ENCODE measurements at regions not wholly inside any gene's neighbourhood (a gene's known extent, or its start where the extent isn't known, plus 50 kb on each side); places are given as distances from the start of the nearest gene placed in this dataset.
A peak's percentile ranks its signal among the peaks of the same experiment; 100 is the strongest.
"Not testable (repeated sequence)": the region's sequence is repeated elsewhere in the genome, so short reads cannot be mapped to it uniquely, and the experiment has no call there.

GRCh38 chr1:14347186-14347585, 251.3 kb upstream of the KAZN start:
- DNase-seq (ENCODE audit: low read depth) = no peak

GRCh38 chr1:14347776-14348175, 250.7 kb upstream of the KAZN start:
- no peak for DNase-seq (ENCODE audit: low read depth)

GRCh38 chr1:14350197-14350596, 248.3 kb upstream of the KAZN start:
- DNase-seq (ENCODE audit: low read depth) = no peak

GRCh38 chr1:14352897-14353296, 245.6 kb upstream of the KAZN start:
- no peak for DNase-seq (ENCODE audit: low read depth)

- DNase-seq (ENCODE audit: low read depth) = not testable (repeated sequence)
These were observed 237.5 kb upstream of the KAZN start for GRCh38 chr1:14361005-14361404.

GRCh38 chr1:14362331-14362730, 236.2 kb upstream of the KAZN start:
- DNase-seq (ENCODE audit: low read depth) = no peak

GRCh38 chr1:14363036-14363590, 235.4 kb upstream of the KAZN start:
- no peak for DNase-seq (ENCODE audit: low read depth)

- DNase-seq (ENCODE audit: low read depth) = no peak
These were observed 234.6 kb upstream of the KAZN start for GRCh38 chr1:14363707-14364413.

GRCh38 chr1:14365301-14365988, 233.0 kb upstream of the KAZN start:
- peak; percentile 37 for DNase-seq (ENCODE audit: low read depth)

- DNase-seq (ENCODE audit: low read depth) = peak; percentile 49
These were observed 232.1 kb upstream of the KAZN start for GRCh38 chr1:14366091-14367018.

- no peak for DNase-seq (ENCODE audit: low read depth)
These were observed 231.0 kb upstream of the KAZN start for GRCh38 chr1:14367451-14367850.

- no peak for DNase-seq (ENCODE audit: low read depth)
These were observed 228.8 kb upstream of the KAZN start for GRCh38 chr1:14369526-14370213.

GRCh38 chr1:14371771-14372497, 226.6 kb upstream of the KAZN start:
- no peak for DNase-seq (ENCODE audit: low read depth)

GRCh38 chr1:14372526-14372925, 226.0 kb upstream of the KAZN start:
- no peak for DNase-seq (ENCODE audit: low read depth)

GRCh38 chr1:14373081-14373758, 225.3 kb upstream of the KAZN start:
- DNase-seq (ENCODE audit: low read depth) = no peak

- no peak for DNase-seq (ENCODE audit: low read depth)
These were observed 223.3 kb upstream of the KAZN start for GRCh38 chr1:14375226-14375625.

GRCh38 chr1:14377386-14377785, 221.1 kb upstream of the KAZN start:
- no peak for DNase-seq (ENCODE audit: low read depth)

- DNase-seq (ENCODE audit: low read depth) = no peak
These were observed 218.1 kb upstream of the KAZN start for GRCh38 chr1:14380408-14380807.

GRCh38 chr1:14390816-14391215, 207.7 kb upstream of the KAZN start:
- no peak for DNase-seq (ENCODE audit: low read depth)

GRCh38 chr1:14392161-14392858, 206.2 kb upstream of the KAZN start:
- DNase-seq (ENCODE audit: low read depth) = no peak

Data from fibroblast of the conjunctiva (primary cell).